Colonic mucosa (tissue), 4 donors: ENCODE measurements at regions not wholly inside any gene's neighbourhood (a gene's known extent, or its start where the extent isn't known, plus 50 kb on each side); places are given as distances from the start of the nearest gene placed in this dataset.

Source experiments
- DNase-seq: peaks from one replicate; pipeline ENCODE4 v3.0.0-alpha.2; 2020
- H3K27ac ChIP-seq: fragments of 200-600 bp; one replicate; pipeline ENCODE4 v1.8.0; 2021
- H3K27me3 ChIP-seq: fragments of 200-600 bp; one replicate; pipeline ENCODE4 v1.8.0; 2021
- H3K36me3 ChIP-seq: fragments of 200-600 bp; one replicate; pipeline ENCODE4 v1.8.0; 2021
- H3K4me1 ChIP-seq: fragments of 200-600 bp; one replicate; pipeline ENCODE4 v1.8.0; 2021; ENCODE audit warnings: mild to moderate bottlenecking
- H3K4me3 ChIP-seq: fragments of 200-600 bp; one replicate; pipeline ENCODE4 v1.8.0; 2021
- H3K9ac ChIP-seq, 2 donors: one replicate each; pipeline ENCODE4 v1.7.0; 2013; ENCODE audit warnings: control low read depth in 2 of 2, low read depth in 2 of 2, low read length in 2 of 2
- H3K9me3 ChIP-seq: fragments of 200-600 bp; one replicate; pipeline ENCODE4 v1.8.0; 2021
- intact Hi-C: fragments of 100-400 bp; cut with DNase I; formaldehyde crosslinking; loops from one replicate; pipeline ENCODE4 v1.14.1; 2022
- TF ChIP-seq, protein P1 (sequence below): fragments of 200-600 bp; IDR thresholded peaks from one replicate; pipeline ENCODE4 v1.8.0; 2022; ENCODE audit warnings: antibody characterized with exemption, mild to moderate bottlenecking
- donor health status: healthy.
- donor health status: DM: no; HTN: no; CAD: no.
- donor health status: DM: no; HTN: no; CAD: no.

DNA sequence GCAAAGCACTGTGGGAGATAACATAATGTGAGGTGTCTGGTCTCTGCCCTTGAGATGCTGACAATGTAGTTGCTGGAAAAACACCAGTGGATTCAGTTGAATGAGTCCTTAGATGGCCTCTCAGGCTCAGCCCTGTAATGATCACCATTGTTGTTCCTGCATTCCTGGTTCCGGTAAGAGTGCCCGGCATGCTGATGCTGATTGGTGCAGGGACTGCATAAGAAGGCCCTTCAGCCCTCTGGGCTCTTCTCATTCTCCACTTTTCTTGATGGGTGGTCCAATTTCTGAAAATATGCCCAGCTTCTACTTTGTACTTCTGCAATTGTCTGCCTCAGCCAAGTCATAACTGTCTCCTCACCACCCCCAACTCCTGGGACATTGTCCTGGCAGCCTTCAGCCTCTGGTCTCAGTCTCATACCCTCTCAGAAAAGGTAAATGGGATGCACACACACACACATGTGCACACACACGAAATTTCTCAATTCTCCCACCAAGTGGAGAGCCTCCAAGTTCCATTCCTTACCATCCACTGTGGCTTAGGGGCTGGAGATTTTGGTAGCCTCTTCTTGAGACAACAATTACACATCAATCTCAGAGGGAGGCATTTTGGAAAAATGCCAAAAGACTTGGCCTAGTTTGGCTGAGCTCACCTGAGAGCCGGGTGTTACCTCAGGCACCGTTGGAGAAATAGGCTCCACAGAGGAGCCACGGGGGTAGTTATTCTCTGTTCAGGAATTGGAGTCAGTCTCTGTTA is 314.9 kb downstream of the RPS24 start:
- Histone ChIP-seq H3K27ac (no peak overlapping the region), H3K4me3 (no peak overlapping the region), H3K4me1 (no peaks in the 10 kb centered on the region), H3K9me3 (no peaks in the 10 kb centered on the region), H3K27me3 (no peaks in the 10 kb centered on the region), H3K36me3 (no peaks in the 10 kb centered on the region), H3K9ac (no peak overlapping the region)
- DNase-seq = no peak
- TF ChIP-seq, protein P1, sequence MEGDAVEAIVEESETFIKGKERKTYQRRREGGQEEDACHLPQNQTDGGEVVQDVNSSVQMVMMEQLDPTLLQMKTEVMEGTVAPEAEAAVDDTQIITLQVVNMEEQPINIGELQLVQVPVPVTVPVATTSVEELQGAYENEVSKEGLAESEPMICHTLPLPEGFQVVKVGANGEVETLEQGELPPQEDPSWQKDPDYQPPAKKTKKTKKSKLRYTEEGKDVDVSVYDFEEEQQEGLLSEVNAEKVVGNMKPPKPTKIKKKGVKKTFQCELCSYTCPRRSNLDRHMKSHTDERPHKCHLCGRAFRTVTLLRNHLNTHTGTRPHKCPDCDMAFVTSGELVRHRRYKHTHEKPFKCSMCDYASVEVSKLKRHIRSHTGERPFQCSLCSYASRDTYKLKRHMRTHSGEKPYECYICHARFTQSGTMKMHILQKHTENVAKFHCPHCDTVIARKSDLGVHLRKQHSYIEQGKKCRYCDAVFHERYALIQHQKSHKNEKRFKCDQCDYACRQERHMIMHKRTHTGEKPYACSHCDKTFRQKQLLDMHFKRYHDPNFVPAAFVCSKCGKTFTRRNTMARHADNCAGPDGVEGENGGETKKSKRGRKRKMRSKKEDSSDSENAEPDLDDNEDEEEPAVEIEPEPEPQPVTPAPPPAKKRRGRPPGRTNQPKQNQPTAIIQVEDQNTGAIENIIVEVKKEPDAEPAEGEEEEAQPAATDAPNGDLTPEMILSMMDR = no peak
- intact Hi-C loops = no loop called here

DNA sequence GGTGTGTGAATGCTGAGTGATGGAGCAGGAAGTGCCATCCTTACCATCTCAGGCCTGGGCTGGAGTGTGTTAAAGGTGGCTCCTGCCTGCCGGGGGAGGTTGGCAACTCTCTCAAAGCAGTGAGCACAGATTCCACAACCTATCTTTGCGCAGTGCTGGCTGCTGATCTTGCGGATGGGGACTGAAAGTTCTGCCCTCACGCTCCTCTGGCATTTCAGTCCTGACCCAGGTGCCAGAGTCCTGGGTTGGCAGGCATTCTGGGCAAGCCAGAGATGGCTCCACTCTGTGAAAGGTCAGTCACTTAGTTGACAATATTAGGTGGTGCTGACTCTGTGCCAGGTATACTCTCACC is 315.5 kb downstream of the RPS24 start:
- Histone ChIP-seq H3K36me3 (no peaks in the 10 kb centered on the region), H3K27ac (no peak overlapping the region), H3K9ac (no peak overlapping the region), H3K27me3 (no peaks in the 10 kb centered on the region), H3K9me3 (no peaks in the 10 kb centered on the region), H3K4me3 (no peak overlapping the region), H3K4me1 (no peaks in the 10 kb centered on the region)
- intact Hi-C loops = no loop called here
- DNase-seq = no peak
- TF ChIP-seq, protein P1 = no peak

DNA sequence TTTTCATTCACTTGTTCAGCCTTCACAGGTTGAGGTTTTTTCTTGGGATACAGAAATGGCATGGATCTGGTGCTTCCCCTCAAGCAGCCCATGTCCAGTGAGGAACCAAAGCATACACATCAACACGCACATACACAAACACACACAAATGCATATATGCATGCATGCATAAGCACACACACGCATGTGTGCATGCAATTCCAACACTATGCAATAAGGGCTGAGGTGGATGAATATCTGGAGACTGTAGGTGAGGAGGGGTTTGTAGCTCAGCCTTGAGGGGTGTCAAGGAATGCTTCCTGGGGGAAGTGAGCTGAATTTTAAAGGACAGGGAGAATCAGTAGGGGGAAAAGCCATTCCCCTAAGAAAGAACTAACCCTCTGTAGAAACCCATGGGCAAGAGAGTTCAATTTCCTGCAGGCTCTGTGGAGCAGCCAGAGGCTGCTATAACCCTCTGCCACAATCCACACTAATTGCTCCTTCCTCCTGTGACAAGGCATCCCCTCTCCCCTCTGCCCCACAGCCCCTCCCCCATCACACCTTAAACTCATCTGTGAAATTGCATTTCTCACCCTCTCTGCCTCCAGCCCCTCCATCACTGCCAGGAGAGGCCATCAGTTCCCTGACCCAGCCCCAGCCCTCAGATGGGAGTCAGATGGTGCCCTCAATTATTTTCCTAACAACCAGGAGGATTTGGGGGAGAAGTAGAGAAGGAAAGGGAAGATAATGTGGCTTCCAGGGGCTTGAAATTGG is 316.4 kb downstream of the RPS24 start:
- TF ChIP-seq, protein P1 = no peak
- Histone ChIP-seq H3K4me3 (no peak overlapping the region), H3K27ac (no peak overlapping the region), H3K9me3 (no peaks in the 10 kb centered on the region), H3K4me1 (no peaks in the 10 kb centered on the region), H3K27me3 (no peaks in the 10 kb centered on the region), H3K36me3 (no peaks in the 10 kb centered on the region), H3K9ac (no peak overlapping the region)
- no peak for DNase-seq
- intact Hi-C loops = no loop called here

DNA sequence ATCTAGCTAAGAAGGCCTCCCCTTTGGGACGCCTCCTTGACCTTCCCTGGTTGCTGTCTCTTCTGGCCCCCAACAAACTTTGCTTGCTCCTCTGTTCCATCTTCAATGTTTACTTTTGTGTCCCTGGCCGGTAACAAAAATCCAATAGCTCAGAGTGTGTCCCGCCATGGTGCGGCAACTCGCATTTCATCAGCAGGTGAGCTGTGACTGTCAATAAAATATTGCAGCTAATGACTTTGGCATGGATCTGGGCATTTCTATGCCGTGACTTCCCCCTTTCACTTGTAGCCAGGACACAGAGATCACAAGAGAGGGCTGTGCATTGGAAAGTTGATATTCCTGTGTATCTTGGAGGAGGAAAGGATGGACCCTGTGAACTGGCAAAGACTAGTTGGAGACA is 317.6 kb downstream of the RPS24 start:
- Histone ChIP-seq H3K27ac (no peak overlapping the region), H3K9ac (no peak overlapping the region), H3K9me3 (no peaks in the 10 kb centered on the region), H3K4me1 (no peaks in the 10 kb centered on the region), H3K27me3 (no peaks in the 10 kb centered on the region), H3K4me3 (no peak overlapping the region), H3K36me3 (no peaks in the 10 kb centered on the region)
- TF ChIP-seq, protein P1 = no peak
- no peak for DNase-seq
- intact Hi-C loops = no loop called here

DNA sequence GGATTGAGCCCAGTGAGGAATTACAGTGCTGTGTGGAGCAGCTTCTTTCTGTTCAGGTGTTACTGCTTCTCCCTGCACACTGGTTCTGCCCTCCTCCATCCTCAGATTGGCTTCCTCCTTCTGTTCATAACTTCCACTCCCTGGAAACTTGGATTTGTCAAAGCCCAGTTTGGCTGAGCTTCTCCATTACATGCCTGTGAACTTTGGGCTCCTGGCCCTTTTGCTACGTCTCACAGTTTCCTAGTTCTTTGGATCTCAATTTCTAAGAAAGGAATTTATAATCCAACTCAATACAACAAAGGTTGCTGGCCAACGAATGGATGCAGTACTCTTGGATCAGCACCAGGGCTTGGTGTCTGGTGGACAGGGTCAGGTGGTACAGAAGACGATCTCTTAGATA is 318.1 kb downstream of the RPS24 start:
- no peaks in the 10 kb centered on the region for H3K27me3 ChIP-seq
- intact Hi-C loops = no loop called here
- H3K36me3 ChIP-seq = no peaks in the 10 kb centered on the region
- H3K27ac ChIP-seq = no peak overlapping the region
- no peaks in the 10 kb centered on the region for H3K4me1 ChIP-seq
- H3K4me3 ChIP-seq = no peak overlapping the region
- H3K9me3 ChIP-seq = no peaks in the 10 kb centered on the region
- TF ChIP-seq, protein P1 = no peak
- no peak overlapping the region for H3K9ac ChIP-seq
- no peak for DNase-seq
